K562 (cell line): ENCODE measurements at regions not wholly inside any gene's neighbourhood (a gene's known extent, or its start where the extent isn't known, plus 50 kb on each side); places are given as distances from the start of the nearest gene placed in this dataset.
"Not testable (repeated sequence)": the region's sequence is repeated elsewhere in the genome, so short reads cannot be mapped to it uniquely, and the experiment has no call there.

ENCODE experiments used
- ATF7 ChIP-seq: fragments of 450-650 bp; IDR thresholded peaks from 2 replicates; pipeline ENCODE4 v1.7.1; 2014; ENCODE audit warnings: mild to moderate bottlenecking, moderate library complexity
- CBX3 ChIP-seq, 2 experiments: IDR thresholded peaks; 1 replicate in 1 of 2; 2 replicates in 1 of 2; pipeline ENCODE4 v1.6.1; 2012; ENCODE audit warnings: inconsistent platforms in 2 of 2, low read length in 2 of 2, borderline replicate concordance in 1 of 2, control low read depth in 1 of 2
- ESRRA ChIP-seq: fragments of 450-650 bp; IDR thresholded peaks from 2 replicates; pipeline ENCODE4 v1.6.1; 2014; ENCODE audit warnings: low read depth, mild to moderate bottlenecking, moderate library complexity, borderline replicate concordance
- GATAD2A ChIP-seq: fragments of 450-650 bp; IDR thresholded peaks from 2 replicates; pipeline ENCODE4 v1.6.1; 2017
- KHSRP ChIP-seq: fragments of 450-650 bp; IDR thresholded peaks from 2 replicates; pipeline ENCODE4 v1.6.1; 2017
- TRIM24 ChIP-seq, 2 experiments: fragments of 450-650 bp; IDR thresholded peaks; 2 replicates each; pipeline ENCODE4 v1.6.1; 2016
- TF ChIP-seq, protein P1 (sequence below), 2 experiments: fragments of 450-650 bp; formaldehyde crosslinking in 1 of 2; IDR thresholded peaks; 2 replicates each; pipeline versions ENCODE4 v1.4.0 to v1.6.1; 2014 to 2020; ENCODE audit warnings: mild to moderate bottlenecking in 2 of 2, borderline replicate concordance in 1 of 2, low read depth in 1 of 2
- TF ChIP-seq, protein P2 (sequence below), 2 experiments: fragments of 450-650 bp in 1 of 2; sonication (generic) in 1 of 2; formaldehyde crosslinking in 1 of 2; IDR thresholded peaks in 1 of 2; conservative IDR thresholded peaks in 1 of 2; 2 replicates each; pipeline versions ENCODE4 v1.6.1 to v1.8.1; 2016 to 2023; ENCODE audit warnings: mild to moderate bottlenecking in 2 of 2, moderate library complexity in 2 of 2, inconsistent platforms in 1 of 2, missing genetic modification reagents in 1 of 2
- TF ChIP-seq, protein P3 (sequence below), 2 experiments: fragments of 450-650 bp; IDR thresholded peaks; 2 replicates each; pipeline ENCODE4 v1.6.1; 2016; ENCODE audit warnings: mild to moderate bottlenecking in 2 of 2, borderline replicate concordance in 1 of 2, low read depth in 1 of 2, moderate library complexity in 1 of 2

DNA sequence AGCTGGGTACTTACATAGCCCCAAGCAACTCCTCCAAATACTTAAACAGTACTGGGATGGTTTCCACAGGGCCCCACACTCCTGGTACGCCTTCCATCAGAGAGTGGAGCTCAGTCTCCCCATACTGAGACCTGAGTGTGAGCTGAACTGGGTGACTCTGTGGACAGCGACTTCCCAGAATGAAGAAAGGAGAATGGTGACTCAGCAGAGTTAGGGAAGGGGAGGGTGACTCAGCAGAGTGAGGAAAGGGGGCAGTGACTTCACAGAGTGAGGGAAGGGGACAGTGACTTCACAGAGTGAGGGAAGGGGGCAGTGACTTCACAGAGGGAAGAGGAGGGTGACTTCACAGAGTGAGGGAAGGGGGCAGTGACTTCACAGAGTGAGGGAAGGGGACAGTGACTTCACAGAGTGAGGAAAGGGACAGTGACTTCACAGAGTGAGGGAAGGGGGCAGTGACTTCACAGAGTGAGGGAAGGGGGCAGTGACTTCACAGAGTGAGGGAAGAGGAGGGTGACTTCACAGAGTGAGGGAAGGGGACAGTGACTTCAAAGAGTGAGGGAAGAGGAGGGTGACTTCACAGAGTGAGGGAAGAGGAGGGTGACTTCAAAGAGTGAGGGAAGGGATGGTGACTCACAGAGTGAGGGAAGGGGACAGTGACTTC is 141.3 kb upstream of the PITRM1 start (continued):
- TF ChIP-seq, protein P1, sequence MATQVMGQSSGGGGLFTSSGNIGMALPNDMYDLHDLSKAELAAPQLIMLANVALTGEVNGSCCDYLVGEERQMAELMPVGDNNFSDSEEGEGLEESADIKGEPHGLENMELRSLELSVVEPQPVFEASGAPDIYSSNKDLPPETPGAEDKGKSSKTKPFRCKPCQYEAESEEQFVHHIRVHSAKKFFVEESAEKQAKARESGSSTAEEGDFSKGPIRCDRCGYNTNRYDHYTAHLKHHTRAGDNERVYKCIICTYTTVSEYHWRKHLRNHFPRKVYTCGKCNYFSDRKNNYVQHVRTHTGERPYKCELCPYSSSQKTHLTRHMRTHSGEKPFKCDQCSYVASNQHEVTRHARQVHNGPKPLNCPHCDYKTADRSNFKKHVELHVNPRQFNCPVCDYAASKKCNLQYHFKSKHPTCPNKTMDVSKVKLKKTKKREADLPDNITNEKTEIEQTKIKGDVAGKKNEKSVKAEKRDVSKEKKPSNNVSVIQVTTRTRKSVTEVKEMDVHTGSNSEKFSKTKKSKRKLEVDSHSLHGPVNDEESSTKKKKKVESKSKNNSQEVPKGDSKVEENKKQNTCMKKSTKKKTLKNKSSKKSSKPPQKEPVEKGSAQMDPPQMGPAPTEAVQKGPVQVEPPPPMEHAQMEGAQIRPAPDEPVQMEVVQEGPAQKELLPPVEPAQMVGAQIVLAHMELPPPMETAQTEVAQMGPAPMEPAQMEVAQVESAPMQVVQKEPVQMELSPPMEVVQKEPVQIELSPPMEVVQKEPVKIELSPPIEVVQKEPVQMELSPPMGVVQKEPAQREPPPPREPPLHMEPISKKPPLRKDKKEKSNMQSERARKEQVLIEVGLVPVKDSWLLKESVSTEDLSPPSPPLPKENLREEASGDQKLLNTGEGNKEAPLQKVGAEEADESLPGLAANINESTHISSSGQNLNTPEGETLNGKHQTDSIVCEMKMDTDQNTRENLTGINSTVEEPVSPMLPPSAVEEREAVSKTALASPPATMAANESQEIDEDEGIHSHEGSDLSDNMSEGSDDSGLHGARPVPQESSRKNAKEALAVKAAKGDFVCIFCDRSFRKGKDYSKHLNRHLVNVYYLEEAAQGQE (IDR thresholded peaks at IDR 0.05; ENCODE audit: borderline replicate concordance) = peak; percentile 98
- TF ChIP-seq, protein P1 (CRISPR knock-in tag; IDR thresholded peaks at IDR 0.05; ENCODE audit: low read depth) = peak; percentile 91
- TF ChIP-seq, protein P2, sequence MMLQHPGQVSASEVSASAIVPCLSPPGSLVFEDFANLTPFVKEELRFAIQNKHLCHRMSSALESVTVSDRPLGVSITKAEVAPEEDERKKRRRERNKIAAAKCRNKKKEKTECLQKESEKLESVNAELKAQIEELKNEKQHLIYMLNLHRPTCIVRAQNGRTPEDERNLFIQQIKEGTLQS (IDR thresholded peaks at IDR 0.05) = peak; percentile 93
- TF ChIP-seq, protein P2 (CRISPR knock-in tag; conservative IDR thresholded peaks at IDR 0.05) = not testable (repeated sequence)
- 0 out of 3 replicates have a peak, but pooled peaks of 1 of the 2 experiments have one; percentile 18 for TF ChIP-seq CBX3 (IDR thresholded peaks at IDR 0.05; ENCODE audit: borderline replicate concordance in 1 of 2, low read length in 2 of 2)
- TF ChIP-seq ATF7 = peak; percentile 65
- TF ChIP-seq TRIM24 (IDR thresholded peaks at IDR 0.05) = peak; percentile 58 to 78
- TF ChIP-seq KHSRP = 0 out of 2 replicates have a peak, but pooled peaks have one; percentile 55
- 0 out of 2 replicates have a peak, but pooled peaks have one; percentile 11 for TF ChIP-seq ESRRA
- TF ChIP-seq, protein P3, sequence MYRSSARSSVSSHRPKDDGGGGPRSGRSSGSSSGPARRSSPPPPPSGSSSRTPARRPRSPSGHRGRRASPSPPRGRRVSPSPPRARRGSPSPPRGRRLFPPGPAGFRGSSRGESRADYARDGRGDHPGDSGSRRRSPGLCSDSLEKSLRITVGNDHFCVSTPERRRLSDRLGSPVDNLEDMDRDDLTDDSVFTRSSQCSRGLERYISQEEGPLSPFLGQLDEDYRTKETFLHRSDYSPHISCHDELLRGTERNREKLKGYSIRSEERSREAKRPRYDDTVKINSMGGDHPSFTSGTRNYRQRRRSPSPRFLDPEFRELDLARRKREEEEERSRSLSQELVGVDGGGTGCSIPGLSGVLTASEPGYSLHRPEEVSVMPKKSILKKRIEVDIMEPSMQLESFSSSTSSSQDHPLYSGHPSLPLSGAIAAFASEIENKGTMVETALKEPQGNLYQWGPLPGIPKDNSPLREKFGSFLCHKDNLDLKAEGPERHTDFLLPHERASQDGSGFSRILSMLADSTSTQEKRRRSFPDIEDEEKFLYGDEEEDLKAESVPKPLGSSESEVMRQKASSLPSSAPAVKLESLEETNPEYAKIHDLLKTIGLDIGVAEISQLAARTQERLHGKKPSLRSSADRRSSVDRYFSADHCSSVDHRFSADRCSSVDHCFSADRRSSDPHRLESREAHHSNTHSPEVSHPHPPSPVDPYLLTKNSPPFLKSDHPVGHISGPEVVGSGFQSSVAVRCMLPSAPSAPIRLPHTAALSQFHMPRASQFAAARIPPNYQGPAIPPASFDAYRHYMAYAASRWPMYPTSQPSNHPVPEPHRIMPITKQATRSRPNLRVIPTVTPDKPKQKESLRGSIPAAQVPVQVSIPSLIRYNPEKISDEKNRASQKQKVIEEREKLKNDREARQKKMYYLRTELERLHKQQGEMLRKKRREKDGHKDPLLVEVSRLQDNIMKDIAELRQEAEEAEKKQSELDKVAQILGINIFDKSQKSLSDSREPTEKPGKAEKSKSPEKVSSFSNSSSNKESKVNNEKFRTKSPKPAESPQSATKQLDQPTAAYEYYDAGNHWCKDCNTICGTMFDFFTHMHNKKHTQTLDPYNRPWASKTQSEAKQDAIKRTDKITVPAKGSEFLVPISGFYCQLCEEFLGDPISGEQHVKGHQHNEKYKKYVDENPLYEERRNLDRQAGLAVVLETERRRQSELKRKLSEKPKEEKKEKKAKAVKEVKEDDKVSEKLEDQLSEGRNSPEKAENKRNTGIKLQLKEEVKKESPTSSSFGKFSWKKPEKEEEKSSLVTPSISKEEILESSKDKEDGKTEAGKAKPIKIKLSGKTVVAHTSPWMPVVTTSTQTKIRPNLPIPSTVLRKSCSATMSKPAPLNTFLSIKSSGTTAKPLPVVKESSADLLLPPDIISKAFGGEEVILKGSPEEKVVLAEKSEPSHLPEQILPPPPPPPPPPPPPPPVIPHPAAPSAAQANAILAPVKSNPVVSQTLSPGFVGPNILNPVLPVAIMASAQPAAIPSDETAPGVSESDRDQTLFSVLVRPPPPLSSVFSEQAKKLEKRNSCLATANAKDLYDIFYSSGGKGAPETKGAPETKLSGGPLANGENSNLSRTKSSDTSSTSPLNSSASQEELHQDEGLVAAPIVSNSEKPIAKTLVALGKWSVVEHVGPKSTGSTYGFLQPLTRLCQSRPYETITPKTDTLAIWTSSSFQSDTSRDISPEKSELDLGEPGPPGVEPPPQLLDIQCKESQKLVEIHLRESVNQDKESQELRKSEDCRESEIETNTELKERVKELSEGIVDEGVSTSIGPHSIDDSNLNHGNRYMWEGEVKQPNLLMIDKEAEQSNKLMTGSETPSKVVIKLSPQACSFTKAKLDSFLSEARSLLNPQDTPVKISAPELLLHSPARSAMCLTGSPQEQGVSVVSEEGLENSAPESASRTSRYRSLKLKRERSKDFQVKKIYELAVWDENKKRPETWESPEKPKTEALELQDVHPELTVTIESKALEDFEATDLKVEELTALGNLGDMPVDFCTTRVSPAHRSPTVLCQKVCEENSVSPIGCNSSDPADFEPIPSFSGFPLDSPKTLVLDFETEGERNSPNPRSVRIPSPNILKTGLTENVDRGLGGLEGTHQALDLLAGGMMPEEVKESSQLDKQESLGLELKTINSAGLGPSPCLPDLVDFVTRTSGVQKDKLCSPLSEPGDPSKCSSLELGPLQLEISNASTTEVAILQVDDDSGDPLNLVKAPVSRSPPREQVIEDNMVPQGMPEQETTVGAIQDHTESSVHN (IDR thresholded peaks at IDR 0.05; ENCODE audit: borderline replicate concordance in 1 of 2, low read depth in 1 of 2) = peak in 1 of 2 experiments; percentile 93; a peak in 2 of 4 replicates
- 0 out of 2 replicates have a peak, but pooled peaks have one; percentile 19 for TF ChIP-seq GATAD2A
